ENCODE measurements at regions not wholly inside any gene's neighbourhood (a gene's known extent, or its start where the extent isn't known, plus 50 kb on each side); places are given as distances from the start of the nearest gene placed in this dataset.
"Not testable (repeated sequence)": the region's sequence is repeated elsewhere in the genome, so short reads cannot be mapped to it uniquely, and the experiment has no call there.

GRCh38 chr9:95784318-95784717 lies 91.2 kb upstream of the ERCC6L2 start:
- DNase-seq, result no peak

GRCh38 chr9:95783426-95783975 lies 92.0 kb upstream of the ERCC6L2 start:
- DNase-seq, result no peak

GRCh38 chr9:95780751-95781150 lies 94.7 kb upstream of the ERCC6L2 start:
- DNase-seq, result no peak

- no peak for DNase-seq
Observed at GRCh38 chr9:95780121-95780520, 95.4 kb upstream of the ERCC6L2 start.

GRCh38 chr9:95779597-95779996 lies 95.9 kb upstream of the ERCC6L2 start:
- DNase-seq, result not testable (repeated sequence)

- no peak for DNase-seq
Observed at GRCh38 chr9:95778957-95779356, 96.5 kb upstream of the ERCC6L2 start.

GRCh38 chr9:95777136-95777535 lies 98.4 kb upstream of the ERCC6L2 start:
- DNase-seq, result no peak

GRCh38 chr9:95776176-95776575 lies 99.3 kb upstream of the ERCC6L2 start:
- no peak for DNase-seq

GRCh38 chr9:95775191-95775590 lies 100.3 kb upstream of the ERCC6L2 start:
- no peak for DNase-seq

- DNase-seq, result no peak
Observed at GRCh38 chr9:95773053-95773418, 102.5 kb upstream of the ERCC6L2 start.

- no peak for DNase-seq
Observed at GRCh38 chr9:95772320-95773052, 103.0 kb upstream of the ERCC6L2 start.

GRCh38 chr9:95771556-95772246 lies 103.8 kb upstream of the ERCC6L2 start:
- no peak for DNase-seq

- DNase-seq, result no peak
Observed at GRCh38 chr9:95770653-95771131, 104.8 kb upstream of the ERCC6L2 start.

GRCh38 chr9:95769909-95770433 lies 105.5 kb upstream of the ERCC6L2 start:
- DNase-seq, result no peak

GRCh38 chr9:95769473-95769872 lies 106.0 kb upstream of the ERCC6L2 start:
- DNase-seq, result no peak

GRCh38 chr9:95766906-95767305 lies 108.6 kb upstream of the ERCC6L2 start:
- no peak for DNase-seq

GRCh38 chr9:95764533-95765319 lies 110.8 kb upstream of the ERCC6L2 start:
- DNase-seq, result no peak

- no peak for DNase-seq
Observed at GRCh38 chr9:95763983-95764382, 111.5 kb upstream of the ERCC6L2 start.

- DNase-seq, result no peak
Observed at GRCh38 chr9:95763006-95763405, 112.5 kb upstream of the ERCC6L2 start.

GRCh38 chr9:95762322-95762721 lies 113.2 kb upstream of the ERCC6L2 start:
- DNase-seq, result peak; percentile 9

- DNase-seq, result no peak
Observed at GRCh38 chr9:95760791-95761190, 114.7 kb upstream of the ERCC6L2 start.

- no peak for DNase-seq
Observed at GRCh38 chr9:95757439-95757838, 118.1 kb upstream of the ERCC6L2 start.

GRCh38 chr9:95756986-95757385 lies 118.5 kb upstream of the ERCC6L2 start:
- no peak for DNase-seq

Data from activated CD4-positive, alpha-beta T cell treated with anti-CD3 and anti-CD28 coated beads, Interleukin-10, Interleukin-2, amounts not matched to agents 100 ng/mL and 50 ng/mL, durations not matched to agents 16 hours and 8 hours (primary cell).